BJ (cell line): ENCODE measurements at regions not wholly inside any gene's neighbourhood (a gene's known extent, or its start where the extent isn't known, plus 50 kb on each side); places are given as distances from the start of the nearest gene placed in this dataset.
A peak's percentile ranks its signal among the peaks of the same experiment; 100 is the strongest.

ENCODE experiments used
- CTCF ChIA-PET: fragments of 350-600 bp; formaldehyde crosslinking; extraction: SDS; loops from one replicate; lab custom pipeline; 2021; ENCODE audit warnings: antibody characterized with exemption, inconsistent platforms; lab: Yijun Ruan, JAX
- POLR2A ChIA-PET: fragments of 300-600 bp; sonication (Branson Sonifier 250); formaldehyde crosslinking; extraction: SDS; loops from one replicate; lab custom pipeline; 2021; ENCODE audit warnings: antibody characterized with exemption; lab: Charles Lee
- DNase-seq: peaks from one replicate; pipeline ENCODE4 v3.0.0-alpha.2; 2011; ENCODE audit warnings: low read depth
- H3K27me3 ChIP-seq: 2 replicates; pipeline ENCODE4 v1.6.0; 2011; ENCODE audit warnings: low read length; ENCODE audit not compliant: control insufficient read depth, insufficient read depth
- H3K36me3 ChIP-seq: 2 replicates; pipeline ENCODE4 v1.5.1; 2011; ENCODE audit warnings: low read length; ENCODE audit not compliant: control insufficient read depth, insufficient read depth
- H3K4me3 ChIP-seq: 2 replicates; pipeline ENCODE4 v1.5.1; 2011; ENCODE audit warnings: low read depth, mild to moderate bottlenecking, control low read depth, low read length
- TF ChIP-seq, protein P1 (sequence below): IDR thresholded peaks from 2 replicates; pipeline ENCODE4 v1.5.1; 2011; ENCODE audit warnings: low read depth, mild to moderate bottlenecking, control low read depth, inconsistent platforms, low read length, moderate library complexity; ENCODE audit not compliant: insufficient read depth

GRCh38 chr12:75759842-75760572 lies 248.6 kb upstream of the KRR1 start:
- H3K27me3 ChIP-seq, result no peaks in the 10 kb centered on the region
- H3K4me3 ChIP-seq, result no peak overlapping the region
- ChIA-PET POLR2A (interaction anchor here (0.6 kb wide), 1 partner anchor 51 kb away, joined by 3 read pairs; no protein-coding TSS in a partner anchor), CTCF (interaction anchor here (1.2 to 1.8 kb wide), 2 partner anchors 9 to 13 kb away, joined by 3 to 8 read pairs; no protein-coding TSS in a partner anchor)
- no peaks in the 10 kb centered on the region for H3K36me3 ChIP-seq
- TF ChIP-seq, protein P1, sequence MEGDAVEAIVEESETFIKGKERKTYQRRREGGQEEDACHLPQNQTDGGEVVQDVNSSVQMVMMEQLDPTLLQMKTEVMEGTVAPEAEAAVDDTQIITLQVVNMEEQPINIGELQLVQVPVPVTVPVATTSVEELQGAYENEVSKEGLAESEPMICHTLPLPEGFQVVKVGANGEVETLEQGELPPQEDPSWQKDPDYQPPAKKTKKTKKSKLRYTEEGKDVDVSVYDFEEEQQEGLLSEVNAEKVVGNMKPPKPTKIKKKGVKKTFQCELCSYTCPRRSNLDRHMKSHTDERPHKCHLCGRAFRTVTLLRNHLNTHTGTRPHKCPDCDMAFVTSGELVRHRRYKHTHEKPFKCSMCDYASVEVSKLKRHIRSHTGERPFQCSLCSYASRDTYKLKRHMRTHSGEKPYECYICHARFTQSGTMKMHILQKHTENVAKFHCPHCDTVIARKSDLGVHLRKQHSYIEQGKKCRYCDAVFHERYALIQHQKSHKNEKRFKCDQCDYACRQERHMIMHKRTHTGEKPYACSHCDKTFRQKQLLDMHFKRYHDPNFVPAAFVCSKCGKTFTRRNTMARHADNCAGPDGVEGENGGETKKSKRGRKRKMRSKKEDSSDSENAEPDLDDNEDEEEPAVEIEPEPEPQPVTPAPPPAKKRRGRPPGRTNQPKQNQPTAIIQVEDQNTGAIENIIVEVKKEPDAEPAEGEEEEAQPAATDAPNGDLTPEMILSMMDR, result no peak
- DNase-seq, result peak; percentile 39

DNA sequence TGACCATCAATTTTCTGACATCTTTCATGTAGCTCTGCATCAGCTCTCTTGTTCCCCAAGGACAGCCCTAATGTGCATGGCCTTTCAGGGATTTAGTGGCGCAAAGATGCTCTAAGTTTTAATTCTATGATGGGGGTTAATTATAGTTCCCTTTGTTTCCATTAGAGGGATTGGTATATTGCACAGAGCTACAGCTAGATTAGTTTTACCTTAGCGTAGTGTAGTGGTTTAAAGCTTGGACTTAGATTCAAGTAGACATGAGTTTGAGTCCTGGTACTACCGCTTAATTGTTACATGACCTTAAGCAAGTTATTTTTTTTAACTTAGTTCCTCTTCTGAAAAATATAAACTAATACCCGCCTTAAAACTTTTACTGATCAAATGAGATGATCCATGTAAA lies 247.8 kb upstream of the KRR1 start:
- ChIA-PET CTCF (interaction anchor here (1.2 to 1.8 kb wide), 2 partner anchors 10 to 12 kb away, joined by 3 to 8 read pairs; no protein-coding TSS in a partner anchor), POLR2A (interaction anchor here (0.6 kb wide), 1 partner anchor 50 kb away, joined by 3 read pairs; no protein-coding TSS in a partner anchor)
- Histone ChIP-seq H3K4me3 (no peak overlapping the region), H3K36me3 (no peaks in the 10 kb centered on the region), H3K27me3 (no peaks in the 10 kb centered on the region)
- no peak for DNase-seq
- TF ChIP-seq, protein P1, result no peak

DNA sequence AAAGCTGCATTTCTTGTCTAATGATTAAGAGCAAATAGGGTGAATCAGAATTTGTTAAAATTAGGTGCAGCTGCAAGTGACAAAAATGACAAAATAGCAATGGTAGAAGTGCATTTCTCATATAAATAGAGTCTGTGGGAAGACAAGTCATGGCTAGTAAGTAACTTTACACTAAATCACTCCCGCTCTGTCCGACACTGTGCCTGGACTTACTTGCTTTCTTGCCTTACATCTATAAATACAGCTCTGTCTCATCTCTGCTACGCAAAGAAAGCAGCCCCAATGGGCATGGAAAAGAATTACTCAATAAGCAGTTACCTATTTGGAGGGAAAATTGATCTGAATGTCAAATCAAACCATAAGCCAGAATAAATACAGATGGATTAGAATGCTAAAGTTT lies 245.4 kb upstream of the KRR1 start:
- POLR2A ChIA-PET, result no interaction called here
- H3K27me3 ChIP-seq, result no peaks in the 10 kb centered on the region
- CTCF ChIA-PET, result interaction anchor here (1.5 kb wide), 1 partner anchor 19 kb away, joined by 3 read pairs; no protein-coding TSS in a partner anchor
- no peak for DNase-seq
- TF ChIP-seq, protein P1, result no peak
- H3K36me3 ChIP-seq, result no peaks in the 10 kb centered on the region
- H3K4me3 ChIP-seq, result no peak overlapping the region

DNA sequence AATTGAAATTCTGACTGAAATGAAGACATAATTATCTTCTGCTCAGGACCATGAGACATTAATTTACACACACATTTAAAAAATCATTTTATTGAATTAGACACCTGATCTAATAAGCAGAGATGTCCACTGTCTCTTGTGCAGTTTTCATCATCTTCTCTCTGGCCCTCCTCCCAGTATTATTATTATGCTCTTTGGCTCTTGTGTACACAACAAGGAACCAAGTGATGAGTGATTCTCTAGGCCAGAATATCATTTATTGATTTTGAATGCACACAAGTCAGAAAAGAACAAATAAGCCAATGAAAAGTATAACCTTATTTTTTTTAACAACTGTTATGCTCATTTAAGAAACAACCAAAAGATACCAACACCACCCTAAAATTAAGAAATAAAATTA lies 244.7 kb upstream of the KRR1 start:
- H3K27me3 ChIP-seq, result no peaks in the 10 kb centered on the region
- H3K4me3 ChIP-seq, result no peak overlapping the region
- ChIA-PET POLR2A (interaction anchor here (0.5 kb wide), 1 partner anchor 9 kb away, joined by 13 read pairs; no protein-coding TSS in a partner anchor), CTCF (no interaction called here)
- TF ChIP-seq, protein P1, result no peak
- H3K36me3 ChIP-seq, result no peaks in the 10 kb centered on the region
- no peak for DNase-seq

DNA sequence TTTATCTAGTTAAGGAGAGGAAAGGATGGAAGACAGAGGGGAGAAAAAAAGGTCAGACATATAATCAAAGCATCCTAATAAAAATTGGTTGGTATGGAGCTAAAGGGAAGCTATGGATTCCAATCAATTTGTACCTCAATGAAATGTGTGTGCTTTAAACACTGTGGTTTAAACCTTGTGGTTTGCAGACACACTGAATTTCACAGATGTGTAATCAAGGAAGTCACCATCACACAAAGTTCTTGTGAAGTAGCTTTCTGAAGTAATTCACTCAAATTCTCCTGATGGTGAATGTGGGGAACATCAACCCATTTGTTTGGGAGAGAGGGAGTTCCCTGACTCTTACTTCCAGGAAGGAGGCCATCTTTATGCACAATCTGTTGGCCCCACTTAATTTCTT lies 243.3 kb upstream of the KRR1 start:
- Histone ChIP-seq H3K4me3 (no peak overlapping the region), H3K36me3 (no peaks in the 10 kb centered on the region), H3K27me3 (no peaks in the 10 kb centered on the region)
- DNase-seq, result no peak
- POLR2A ChIA-PET, result no interaction called here
- TF ChIP-seq, protein P1, result no peak
- CTCF ChIA-PET, result interaction anchor here (0.6 to 1.4 kb wide), 3 partner anchors 12 to 283 kb away, joined by 3 to 5 read pairs (median 3); no protein-coding TSS in a partner anchor
